Mucosa of rectum (tissue), 2 donors: ENCODE measurements at regions not wholly inside any gene's neighbourhood (a gene's known extent, or its start where the extent isn't known, plus 50 kb on each side); places are given as distances from the start of the nearest gene placed in this dataset.

Experiments
- H3K27ac ChIP-seq, 2 donors: one replicate each; pipeline ENCODE4 v1.7.0; 2013; ENCODE audit warnings: inconsistent platforms in 2 of 2, low read depth in 2 of 2, low read length in 2 of 2
- H3K27me3 ChIP-seq, 2 donors: one replicate each; pipeline ENCODE4 v1.7.0; 2013; ENCODE audit warnings: low read length in 2 of 2; ENCODE audit not compliant: control insufficient read depth in 2 of 2, insufficient read depth in 2 of 2
- H3K36me3 ChIP-seq, 2 donors: one replicate each; pipeline ENCODE4 v1.7.0; 2013; ENCODE audit warnings: low read length in 2 of 2; ENCODE audit not compliant: control insufficient read depth in 2 of 2, insufficient read depth in 2 of 2
- H3K4me1 ChIP-seq, 2 donors: one replicate each; pipeline ENCODE4 v1.7.0; 2013; ENCODE audit warnings: low read length in 2 of 2, mild to moderate bottlenecking in 1 of 2; ENCODE audit not compliant: control insufficient read depth in 2 of 2, insufficient read depth in 2 of 2
- H3K4me3 ChIP-seq, 2 donors: one replicate each; pipeline ENCODE4 v1.7.0; 2013; ENCODE audit warnings: low read length in 2 of 2
- H3K9ac ChIP-seq, 2 donors: one replicate each; pipeline ENCODE4 v1.7.0; 2013; ENCODE audit warnings: low read length in 2 of 2, low read depth in 1 of 2, mild to moderate bottlenecking in 1 of 2
- H3K9me3 ChIP-seq, 2 donors: one replicate each; pipeline ENCODE4 v1.7.0; 2013; ENCODE audit warnings: low read length in 2 of 2; ENCODE audit not compliant: control insufficient read depth in 2 of 2
- donor health status: healthy.
- donor health status: Normal muscosa, but diverticular disease.

DNA sequence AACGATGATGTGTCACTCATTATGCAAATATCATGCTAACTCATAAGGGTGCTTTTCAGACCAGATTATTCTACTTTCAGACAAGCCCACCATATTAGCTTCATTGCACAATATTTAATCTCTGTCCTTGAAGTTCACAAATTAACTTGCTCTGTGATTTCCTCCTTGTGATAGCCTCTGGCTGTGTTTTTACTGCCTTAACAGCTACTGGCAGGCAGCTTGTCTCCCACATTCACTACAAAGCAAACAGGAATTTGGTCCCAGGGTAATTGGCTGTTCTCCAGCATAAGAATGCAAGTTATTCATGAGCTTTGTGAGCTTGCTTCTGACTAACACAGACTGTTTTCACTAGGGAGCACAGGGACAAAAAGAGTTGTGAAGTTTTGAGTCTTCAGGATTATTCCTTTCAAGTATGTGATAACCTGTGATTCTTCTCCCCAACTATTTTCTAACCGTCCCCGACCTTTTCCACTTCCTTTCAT is 87.9 kb upstream of the HMCN1 start:
- H3K4me1 ChIP-seq, result peaks cover 16 to 26% of the 10 kb centered on the region in 2 donors
- no peaks in the 10 kb centered on the region for H3K36me3 ChIP-seq
- peak overlapping the region; percentile 52 to 76 for H3K27ac ChIP-seq
- H3K4me3 ChIP-seq, result peak overlapping the region; percentile 3 to 16
- H3K27me3 ChIP-seq, result no peaks in the 10 kb centered on the region
- H3K9me3 ChIP-seq, result peaks cover 0 to 2% of the 10 kb centered on the region in 2 donors
- H3K9ac ChIP-seq, result peak overlapping the region in 1 of 2 donors; percentile 16

DNA sequence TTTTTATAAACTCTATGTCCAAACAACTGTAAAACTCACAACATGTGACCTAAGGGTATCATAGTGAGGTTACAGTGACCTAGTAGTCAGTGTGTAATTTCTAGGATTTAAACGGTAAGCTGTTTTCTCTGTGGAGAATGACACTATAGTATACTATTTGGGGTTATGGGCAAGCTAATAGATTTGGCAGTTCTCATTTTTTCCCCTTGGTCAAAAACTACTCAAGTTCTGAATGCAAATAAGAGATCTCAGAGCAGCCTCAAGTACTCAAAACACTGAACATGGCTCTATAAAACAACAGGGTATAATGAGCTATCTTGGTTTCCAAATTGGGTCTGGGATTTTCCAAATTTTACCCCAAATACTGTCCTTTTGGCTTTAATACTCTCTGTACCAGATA is 88.5 kb upstream of the HMCN1 start:
- Histone ChIP-seq H3K4me3 (peak overlapping the region; percentile 3 to 16), H3K27ac (peak overlapping the region; percentile 13 to 76), H3K36me3 (no peaks in the 10 kb centered on the region), H3K27me3 (no peaks in the 10 kb centered on the region), H3K9me3 (peaks cover 0 to 2% of the 10 kb centered on the region in 2 donors), H3K9ac (no peak overlapping the region), H3K4me1 (peaks cover 16 to 23% of the 10 kb centered on the region in 2 donors)

DNA sequence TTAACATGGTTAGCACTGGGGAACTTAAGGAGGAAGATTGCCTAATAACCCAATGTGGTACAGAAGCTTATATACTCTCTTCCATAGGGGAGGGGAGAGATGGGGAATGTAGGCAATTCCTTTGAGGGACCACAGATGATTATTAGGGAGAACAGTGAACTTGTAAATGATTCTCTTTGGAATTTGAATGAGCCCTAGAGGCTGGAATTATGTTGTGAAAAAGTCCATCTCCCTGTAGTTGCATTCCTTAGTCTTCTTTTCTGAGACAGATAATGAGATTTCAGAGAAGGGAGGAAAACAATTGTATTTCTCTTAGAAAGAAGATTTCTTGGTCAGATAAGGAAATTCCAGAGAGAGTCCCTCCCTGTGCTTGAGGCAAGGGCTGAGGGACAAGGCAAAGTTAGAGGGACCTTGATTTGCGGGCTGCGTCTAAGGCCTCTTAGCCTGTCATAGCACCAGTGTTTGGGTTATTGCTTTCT is 89.0 kb upstream of the HMCN1 start:
- Histone ChIP-seq H3K4me3 (no peak overlapping the region), H3K9ac (no peak overlapping the region), H3K4me1 (peaks cover 15 to 19% of the 10 kb centered on the region in 2 donors), H3K27ac (no peak overlapping the region), H3K27me3 (no peaks in the 10 kb centered on the region), H3K9me3 (peaks cover 0 to 2% of the 10 kb centered on the region in 2 donors), H3K36me3 (no peaks in the 10 kb centered on the region)

DNA sequence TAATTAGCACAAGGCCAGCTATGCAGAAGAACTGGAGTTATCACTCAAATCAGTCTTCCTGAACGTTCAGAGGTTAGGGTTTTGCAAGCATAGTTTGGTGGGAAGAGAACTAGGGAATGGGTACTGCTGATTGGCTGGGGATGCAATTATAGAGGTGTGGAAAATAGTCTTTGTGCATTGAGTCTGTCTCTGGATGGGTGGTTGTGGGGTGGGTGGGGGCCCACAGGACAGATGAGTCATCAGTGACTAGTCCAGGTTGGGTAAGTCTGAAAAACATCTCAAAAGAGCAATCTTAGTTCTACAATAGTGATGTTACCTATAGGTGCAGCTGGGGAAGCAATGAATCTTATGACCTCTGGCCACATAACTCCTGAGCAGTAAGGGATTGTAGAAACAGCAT is 89.7 kb upstream of the HMCN1 start:
- H3K36me3 ChIP-seq, result no peaks in the 10 kb centered on the region
- peaks cover 0 to 2% of the 10 kb centered on the region in 2 donors for H3K9me3 ChIP-seq
- no peak overlapping the region for H3K4me3 ChIP-seq
- H3K4me1 ChIP-seq, result peaks cover 12% of the 10 kb centered on the region in 2 donors
- H3K9ac ChIP-seq, result no peak overlapping the region
- H3K27me3 ChIP-seq, result no peaks in the 10 kb centered on the region
- H3K27ac ChIP-seq, result no peak overlapping the region

DNA sequence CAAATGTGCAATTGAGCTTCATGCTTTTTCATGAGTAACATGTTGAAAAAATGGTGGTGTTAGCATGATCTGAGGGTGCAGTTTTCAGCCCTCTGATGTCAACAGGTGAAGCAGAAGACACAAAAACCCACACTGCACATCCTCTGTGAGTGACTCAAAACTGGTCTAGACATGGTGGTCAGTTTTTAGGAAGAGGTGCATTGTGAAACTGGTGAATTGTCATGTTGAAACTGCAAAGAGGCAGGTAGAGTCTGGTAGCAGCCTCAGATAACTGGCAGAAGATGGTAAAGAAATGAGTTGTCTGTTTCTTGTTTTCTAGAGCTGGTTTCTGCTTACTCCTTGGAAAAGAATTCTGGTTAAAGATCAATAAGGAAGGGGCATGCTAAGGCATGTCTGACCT is 97.3 kb upstream of the HMCN1 start:
- H3K9me3 ChIP-seq, result no peaks in the 10 kb centered on the region
- H3K27ac ChIP-seq, result no peak overlapping the region
- H3K36me3 ChIP-seq, result no peaks in the 10 kb centered on the region
- H3K9ac ChIP-seq, result no peak overlapping the region
- H3K27me3 ChIP-seq, result no peaks in the 10 kb centered on the region
- H3K4me1 ChIP-seq, result no peaks in the 10 kb centered on the region
- no peak overlapping the region for H3K4me3 ChIP-seq

DNA sequence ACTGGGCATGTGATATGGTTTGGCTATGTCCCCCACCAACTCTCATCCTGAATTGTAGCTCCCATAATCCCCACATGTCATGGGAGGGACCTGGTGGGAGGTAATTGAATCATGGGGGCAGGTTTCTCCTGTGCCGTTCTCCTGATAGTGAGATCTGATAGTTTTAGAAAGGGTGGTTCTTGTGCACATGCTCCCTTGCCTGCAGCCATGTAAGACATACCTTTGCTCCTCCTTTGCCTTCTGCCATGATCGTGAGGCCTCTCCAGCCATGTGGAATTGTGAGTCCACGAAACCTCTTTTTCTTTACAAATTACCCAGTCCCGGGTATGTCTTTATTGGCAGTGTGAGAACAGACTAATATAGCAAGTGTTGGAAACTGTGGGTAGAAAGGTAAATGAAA is 99.5 kb upstream of the HMCN1 start:
- no peaks in the 10 kb centered on the region for H3K4me1 ChIP-seq
- H3K27ac ChIP-seq, result no peak overlapping the region
- no peaks in the 10 kb centered on the region for H3K36me3 ChIP-seq
- H3K4me3 ChIP-seq, result no peak overlapping the region
- no peaks in the 10 kb centered on the region for H3K27me3 ChIP-seq
- H3K9me3 ChIP-seq, result no peaks in the 10 kb centered on the region
- no peak overlapping the region for H3K9ac ChIP-seq

DNA sequence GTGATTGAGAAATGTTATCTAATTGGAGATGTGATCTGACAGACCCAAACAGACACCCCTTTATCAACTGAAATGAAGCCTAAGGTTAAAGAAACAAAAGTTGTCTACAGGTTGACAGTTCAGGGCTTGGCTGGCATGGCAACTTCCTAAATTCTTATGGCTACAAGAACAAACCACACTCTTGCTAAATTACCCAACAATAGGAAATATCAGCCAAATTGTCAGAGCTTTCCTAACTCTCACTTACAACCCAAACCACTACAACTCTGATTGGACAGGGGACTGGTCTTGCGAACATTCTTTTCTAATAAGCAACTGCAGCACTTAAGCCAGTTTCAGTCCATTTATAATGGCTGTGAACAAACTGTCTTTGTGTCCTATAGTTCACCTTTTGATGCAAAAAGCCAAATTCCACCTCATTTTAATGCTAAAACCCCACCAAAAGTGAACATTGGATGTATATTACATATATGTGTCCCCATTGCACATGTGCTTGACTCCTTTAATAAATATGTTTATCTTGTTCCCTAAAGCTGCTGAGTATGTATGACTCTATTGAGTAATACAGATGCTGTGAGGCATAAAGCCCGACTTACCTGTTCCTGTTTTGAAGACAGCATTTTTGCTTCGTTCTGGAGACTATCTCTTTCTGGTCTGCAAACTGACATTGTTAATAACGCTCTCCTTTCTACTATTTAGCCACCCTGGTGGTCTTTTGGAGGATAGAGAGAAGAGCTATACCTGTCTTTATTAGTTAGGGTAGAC is 101.3 kb upstream of the HMCN1 start:
- Histone ChIP-seq H3K9me3 (no peaks in the 10 kb centered on the region), H3K9ac (no peak overlapping the region), H3K4me3 (no peak overlapping the region), H3K36me3 (no peaks in the 10 kb centered on the region), H3K27me3 (no peaks in the 10 kb centered on the region), H3K4me1 (no peaks in the 10 kb centered on the region), H3K27ac (no peak overlapping the region)

DNA sequence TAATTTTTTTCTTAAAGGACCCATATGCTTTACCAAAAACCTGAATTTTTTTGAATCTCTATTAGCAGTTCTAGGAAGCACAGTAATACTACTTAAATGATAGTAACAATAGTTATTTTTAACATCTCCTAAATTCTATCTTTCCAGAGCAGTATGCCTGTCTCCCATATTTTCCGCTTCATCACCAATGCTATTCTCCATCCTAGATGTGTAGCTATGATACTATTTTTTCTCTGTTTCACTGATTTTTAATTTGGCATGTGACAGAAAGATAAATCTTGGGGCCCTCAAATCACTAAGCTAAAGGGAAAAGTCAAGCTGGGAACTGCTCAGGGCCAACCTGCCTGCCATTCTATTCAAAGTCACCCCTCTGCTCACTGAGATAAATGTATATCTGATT is 102.3 kb upstream of the HMCN1 start:
- no peaks in the 10 kb centered on the region for H3K27me3 ChIP-seq
- H3K27ac ChIP-seq, result no peak overlapping the region
- no peaks in the 10 kb centered on the region for H3K9me3 ChIP-seq
- H3K9ac ChIP-seq, result no peak overlapping the region
- H3K36me3 ChIP-seq, result no peaks in the 10 kb centered on the region
- no peaks in the 10 kb centered on the region for H3K4me1 ChIP-seq
- no peak overlapping the region for H3K4me3 ChIP-seq

DNA sequence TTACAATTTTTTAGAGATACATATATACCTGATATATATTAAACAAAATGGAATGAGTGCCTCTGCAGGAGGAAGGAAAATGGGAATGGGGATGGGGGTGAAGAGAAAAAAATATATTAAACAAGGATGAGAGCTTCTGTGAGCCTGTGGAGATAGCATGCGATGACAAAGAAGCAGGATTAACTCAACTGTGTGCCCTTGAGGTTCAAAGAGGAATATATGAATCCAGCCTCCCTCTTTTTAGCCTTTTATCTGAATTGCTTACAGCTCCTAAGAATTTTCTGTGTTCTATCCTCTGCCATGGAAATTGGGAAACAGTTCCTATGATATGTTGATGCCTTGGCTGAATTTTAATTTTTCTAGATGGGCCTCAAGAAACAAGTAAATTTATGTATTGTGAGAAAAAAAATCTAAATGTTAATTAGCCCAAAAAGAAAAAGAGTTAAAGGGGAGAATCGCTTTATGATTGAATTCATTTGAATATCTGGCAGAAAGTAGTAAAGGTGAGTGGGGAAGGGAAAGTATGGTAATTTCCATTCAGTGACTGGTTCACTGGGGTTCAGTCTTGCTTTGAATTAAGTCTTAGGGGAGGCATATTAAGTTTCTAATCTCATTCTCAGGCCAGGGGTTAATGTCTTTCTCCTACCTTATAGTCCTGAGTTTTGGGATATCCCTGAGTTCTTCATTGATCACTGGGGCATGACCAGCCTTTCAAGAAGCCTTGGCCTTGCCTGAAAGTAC is 106.3 kb upstream of the HMCN1 start:
- Histone ChIP-seq H3K27ac (no peak overlapping the region), H3K9ac (no peak overlapping the region), H3K4me1 (no peaks in the 10 kb centered on the region), H3K27me3 (no peaks in the 10 kb centered on the region), H3K4me3 (no peak overlapping the region), H3K9me3 (no peaks in the 10 kb centered on the region), H3K36me3 (no peaks in the 10 kb centered on the region)

DNA sequence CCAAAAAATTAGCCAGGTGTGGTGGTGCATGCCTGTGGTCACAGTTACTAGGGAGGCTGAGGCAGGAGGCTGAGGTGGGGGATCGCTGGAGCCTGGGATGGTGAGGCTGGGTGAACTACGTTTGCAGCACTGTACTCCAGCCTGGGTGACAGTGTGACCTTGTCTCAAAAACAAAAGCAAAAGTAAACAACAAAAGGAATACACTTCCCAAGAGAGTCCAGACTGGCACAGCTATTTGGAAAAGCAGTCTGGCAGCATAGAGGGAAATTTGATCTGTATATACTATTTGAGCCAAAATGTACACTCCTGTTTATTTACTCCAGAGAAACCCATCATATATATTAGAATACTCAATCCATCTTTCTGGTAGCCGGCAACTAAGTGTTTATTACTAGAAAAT is 107.0 kb upstream of the HMCN1 start:
- Histone ChIP-seq H3K36me3 (no peaks in the 10 kb centered on the region), H3K9ac (no peak overlapping the region), H3K4me1 (no peaks in the 10 kb centered on the region), H3K27me3 (no peaks in the 10 kb centered on the region), H3K27ac (no peak overlapping the region), H3K4me3 (no peak overlapping the region), H3K9me3 (no peaks in the 10 kb centered on the region)
